ENCODE measurements at regions not wholly inside any gene's neighbourhood (a gene's known extent, or its start where the extent isn't known, plus 50 kb on each side); places are given as distances from the start of the nearest gene placed in this dataset.

DNA sequence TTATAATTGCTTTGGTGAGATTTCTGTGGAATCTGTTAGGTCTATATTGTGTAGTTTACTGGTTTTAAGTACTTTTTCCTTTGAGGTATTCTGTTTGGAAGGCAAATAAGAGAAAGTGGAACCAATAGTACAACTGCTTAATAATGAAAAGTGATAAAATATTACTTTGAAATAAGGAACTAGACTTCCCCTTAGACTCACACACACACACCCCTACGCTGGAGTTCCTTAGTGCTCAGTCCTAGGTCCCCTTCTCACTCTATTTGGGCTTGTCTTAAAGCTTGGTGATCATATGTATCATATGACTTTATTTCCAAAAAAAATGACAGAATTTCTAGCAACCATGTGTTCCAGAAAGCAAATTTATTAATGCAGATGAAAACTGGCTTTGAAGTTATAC, 494.0 kb upstream of the TGFBR2 start:
- H3K79me1 ChIP-seq (ENCODE audit: low read depth, low read length): no peaks in the 10 kb centered on the region
- H3K18ac ChIP-seq (ENCODE audit: extremely low read depth, low read length): no peak overlapping the region
- no peak overlapping the region for H4K8ac ChIP-seq (ENCODE audit: extremely low read depth, insufficient read depth, low read length)
- no peak overlapping the region for H3K23ac ChIP-seq (ENCODE audit: insufficient read length)
- no peak overlapping the region for H3K9ac ChIP-seq (replicated peaks in 1 of 4; ENCODE audit: extremely low read depth in 1 of 4, low read depth in 3 of 4, low read length in 3 of 4)
- no peak overlapping the region for H3K56ac ChIP-seq (replicated peaks; ENCODE audit: insufficient read length, low read depth, low read length)
- no peak overlapping the region for H2BK12ac ChIP-seq (ENCODE audit: low read depth, low read length)
- no peak overlapping the region for H3K4ac ChIP-seq (replicated peaks; ENCODE audit: insufficient read length, low read depth, low read length)
- H3K4me1 ChIP-seq (replicated peaks in 1 of 4; ENCODE audit: control insufficient read depth in 3 of 4, insufficient read depth in 4 of 4, low read length in 3 of 4): no peaks in the 10 kb centered on the region; a peak in 1 of 7 replicates
- H2BK5ac ChIP-seq (ENCODE audit: low read depth, low read length): no peak overlapping the region
- no peak overlapping the region for H3K4me2 ChIP-seq (ENCODE audit: insufficient read depth in 1 of 2, low read depth in 2 of 2, low read length in 2 of 2)
- H3K36me3 ChIP-seq (ENCODE audit: control insufficient read depth in 2 of 4, insufficient read depth in 4 of 4, low read length in 3 of 4): no peaks in the 10 kb centered on the region
- no peak overlapping the region for H4K91ac ChIP-seq (replicated peaks; ENCODE audit: insufficient read length, low read length)
- no peak overlapping the region for H2BK15ac ChIP-seq (ENCODE audit: low read length)
- H3K4me3 ChIP-seq (ENCODE audit: extremely low read depth in 1 of 4, insufficient read depth in 2 of 4, low read depth in 3 of 4, low read length in 4 of 4): no peak overlapping the region
- DNase-seq (ENCODE audit: low read depth in 1 of 2, low spot score in 2 of 2): no peak
- CTCF ChIA-PET (ENCODE audit: partially characterized antibody): interaction anchor here (0.6 to 4.7 kb wide), 8 partner anchors 9 to 640 kb away, joined by 3 to 32 read pairs (median 4); no protein-coding TSS in a partner anchor
- H4K20me1 ChIP-seq (replicated peaks in 1 of 2; ENCODE audit: control insufficient read depth in 1 of 2, insufficient read depth in 2 of 2, low read length in 2 of 2): no peaks in the 10 kb centered on the region
- no peak for TF ChIP-seq EZH2 (IDR thresholded peaks at IDR 0.05; ENCODE audit: low read depth, low read length, severe bottlenecking)
- no peak for TF ChIP-seq CBX5 (IDR thresholded peaks at IDR 0.05; ENCODE audit: low read depth, low read length)
- no peak overlapping the region for H2BK20ac ChIP-seq (ENCODE audit: low read length)
- no peak for FAIRE-seq
- H4K5ac ChIP-seq (ENCODE audit: insufficient read length, low read depth, low read length): no peak overlapping the region
- 83% methylated on average over 1 of the region's 1 CpG; no CpG with 5 or more reads in 1 of the 2 experiments for WGBS, 2 experiments (ENCODE audit: extremely low coverage in 1 of 2, insufficient coverage in 1 of 2, insufficient read length in 1 of 2, insufficient replicate concordance in 2 of 2, low coverage in 1 of 2, low lambda C conversion rate in 2 of 2, missing lambda C conversion rate in 1 of 2)
- POLR2A ChIA-PET (ENCODE audit: partially characterized antibody): no interaction called here
- no peak overlapping the region for H2AFZ ChIP-seq (ENCODE audit: low read length)
- H2AK5ac ChIP-seq (ENCODE audit: low read depth, low read length): no peak overlapping the region
- no peak overlapping the region for H2BK120ac ChIP-seq (replicated peaks; ENCODE audit: low read depth, low read length)
- no peaks in the 10 kb centered on the region for H3K79me2 ChIP-seq (ENCODE audit: control insufficient read depth in 1 of 2, insufficient read depth in 2 of 2, low read length in 2 of 2)
- 0 out of 2 replicates have a peak, but pooled peaks cover 2% of the 10 kb centered on the region for H3K23me2 ChIP-seq (ENCODE audit: low read depth, low read length)
- H3K14ac ChIP-seq (ENCODE audit: insufficient read length): no peak overlapping the region
- no peaks in the 10 kb centered on the region for H3K9me3 ChIP-seq (ENCODE audit: insufficient read depth in 2 of 2, low read depth in 1 of 2, low read length in 1 of 2)
- no peaks in the 10 kb centered on the region for H3K27me3 ChIP-seq (replicated peaks in 1 of 4; ENCODE audit: control insufficient read depth in 3 of 4, extremely low read depth in 1 of 4, insufficient read depth in 3 of 4, low read length in 3 of 4)
- no peak overlapping the region for H3K27ac ChIP-seq (ENCODE audit: low read depth, low read length)
